Breast epithelium (tissue), 3 donors: ENCODE measurements at regions not wholly inside any gene's neighbourhood (a gene's known extent, or its start where the extent isn't known, plus 50 kb on each side); places are given as distances from the start of the nearest gene placed in this dataset.

Experiments
- CTCF ChIP-seq, 3 donors: fragments of 450-650 bp; IDR thresholded peaks; one replicate each; pipeline ENCODE4 v1.5.1; 2016 to 2017; ENCODE audit warnings: antibody characterized with exemption in 3 of 3, mild to moderate bottlenecking in 3 of 3, moderate library complexity in 3 of 3
- POLR2AphosphoS5 ChIP-seq, 3 donors: sonication (generic); formaldehyde crosslinking; IDR thresholded peaks; one replicate each; pipeline ENCODE4 v1.6.1; 2017; ENCODE audit warnings: antibody characterized with exemption in 3 of 3

- TF ChIP-seq POLR2AphosphoS5 (IDR thresholded peaks at IDR 0.05): no peak
- TF ChIP-seq CTCF (IDR thresholded peaks at IDR 0.05): no peak
Measured at GRCh38 chr14:63795532-63795931, 57.3 kb upstream of the SYNE2 start.
